ENCODE measurements at regions not wholly inside any gene's neighbourhood (a gene's known extent, or its start where the extent isn't known, plus 50 kb on each side); places are given as distances from the start of the nearest gene placed in this dataset.
"Not testable (repeated sequence)": the region's sequence is repeated elsewhere in the genome, so short reads cannot be mapped to it uniquely, and the experiment has no call there.

GRCh38 chr10:28113202-28113601 is 114.3 kb upstream of the ODAD2 start:
- no peaks in the 10 kb centered on the region for H3K4me1 Mint-ChIP-seq
- H3K9me3 Mint-ChIP-seq, result no peaks in the 10 kb centered on the region
- H3K4me3 Mint-ChIP-seq, result no peak overlapping the region
- no peak for DNase-seq (ENCODE audit: low spot score in 2 of 2)
- peaks cover 6% of the 10 kb centered on the region for H3K36me3 Mint-ChIP-seq (ENCODE audit: insufficient read depth)
- H3K27me3 Mint-ChIP-seq, result no peaks in the 10 kb centered on the region
- no peak for ATAC-seq (replicated peaks; ENCODE audit: extremely low read depth, poor library complexity, severe bottlenecking)
- H3K27ac Mint-ChIP-seq (ENCODE audit: low read depth), result no peak overlapping the region

DNA sequence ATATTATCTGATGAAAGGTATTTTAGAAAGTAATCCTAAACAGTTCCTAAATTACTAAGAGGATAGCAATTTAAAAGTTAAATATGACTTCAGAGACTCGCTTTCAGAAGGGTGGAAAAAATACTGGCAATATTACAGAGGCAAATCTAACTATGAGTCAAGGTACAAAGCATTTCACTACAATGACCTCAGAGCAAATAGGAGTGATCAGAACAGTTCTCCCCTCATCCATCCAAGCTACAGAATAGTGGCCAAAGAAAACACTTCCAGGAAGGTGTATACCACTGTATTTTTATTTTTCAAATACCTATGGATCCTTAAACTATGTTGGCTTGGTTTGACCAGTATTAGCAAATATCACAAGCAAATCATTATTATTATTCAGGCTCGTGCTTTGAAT is 112.8 kb upstream of the ODAD2 start:
- H3K27ac Mint-ChIP-seq (ENCODE audit: low read depth), result no peak overlapping the region
- no peaks in the 10 kb centered on the region for H3K9me3 Mint-ChIP-seq
- ATAC-seq (replicated peaks; ENCODE audit: extremely low read depth, poor library complexity, severe bottlenecking), result no peak
- H3K36me3 Mint-ChIP-seq (ENCODE audit: insufficient read depth), result peaks cover 5% of the 10 kb centered on the region
- H3K4me1 Mint-ChIP-seq, result no peaks in the 10 kb centered on the region
- DNase-seq (ENCODE audit: low spot score in 2 of 2), result no peak
- no peak overlapping the region for H3K4me3 Mint-ChIP-seq
- H3K27me3 Mint-ChIP-seq, result no peaks in the 10 kb centered on the region

DNA sequence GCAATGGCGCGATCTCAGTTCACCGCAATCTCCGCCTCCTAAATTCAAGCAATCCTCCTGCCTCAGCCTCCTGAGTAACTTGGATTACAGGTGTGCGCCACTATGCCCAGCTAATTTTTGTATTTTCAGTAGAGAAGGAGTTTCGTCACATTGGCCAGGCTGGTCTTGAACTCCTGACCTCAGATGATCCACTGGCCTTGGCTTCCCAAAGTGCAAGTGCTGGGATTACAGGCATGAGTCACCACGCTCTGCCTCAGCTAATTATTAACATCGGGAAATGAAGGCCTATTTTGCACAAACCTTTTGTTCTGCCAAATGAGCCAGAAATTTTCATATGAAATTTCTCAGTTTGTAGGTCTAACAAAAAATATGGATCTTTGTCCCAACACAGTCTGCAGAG is 106.7 kb upstream of the ODAD2 start:
- DNase-seq (ENCODE audit: low spot score in 2 of 2), result no peak
- no peak overlapping the region for H3K27ac Mint-ChIP-seq (ENCODE audit: low read depth)
- ATAC-seq (replicated peaks; ENCODE audit: extremely low read depth, poor library complexity, severe bottlenecking), result no peak
- no peaks in the 10 kb centered on the region for H3K27me3 Mint-ChIP-seq
- H3K4me1 Mint-ChIP-seq, result no peaks in the 10 kb centered on the region
- H3K36me3 Mint-ChIP-seq (ENCODE audit: insufficient read depth), result peaks cover 5% of the 10 kb centered on the region
- no peaks in the 10 kb centered on the region for H3K9me3 Mint-ChIP-seq
- no peak overlapping the region for H3K4me3 Mint-ChIP-seq

DNA sequence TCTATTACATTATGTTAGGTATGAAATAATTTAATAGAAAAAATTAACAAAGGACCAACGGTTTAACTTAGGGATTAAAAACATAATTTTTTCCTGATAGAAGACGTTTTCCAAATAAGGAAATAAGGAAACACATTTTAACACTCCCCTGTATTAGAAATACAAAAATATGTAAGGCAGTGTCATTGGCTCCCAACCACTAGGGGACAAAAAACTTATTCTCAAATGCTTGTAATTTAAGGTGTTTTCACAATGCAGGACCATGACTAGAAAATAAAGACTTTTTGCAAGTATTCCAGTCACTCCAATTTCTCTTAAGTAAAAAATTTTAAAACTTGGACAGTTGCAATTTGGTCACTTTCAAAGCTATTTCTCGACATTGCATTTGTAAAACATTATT is 98.8 kb upstream of the ODAD2 start:
- DNase-seq (ENCODE audit: low spot score in 2 of 2) (no peak), ATAC-seq (replicated peaks; ENCODE audit: extremely low read depth, poor library complexity, severe bottlenecking) (no peak)
- Mint-ChIP-seq H3K36me3 (ENCODE audit: insufficient read depth) (peaks cover 5% of the 10 kb centered on the region), H3K4me3 (no peak overlapping the region), H3K4me1 (no peaks in the 10 kb centered on the region), H3K27me3 (no peaks in the 10 kb centered on the region), H3K9me3 (no peaks in the 10 kb centered on the region), H3K27ac (ENCODE audit: low read depth) (no peak overlapping the region)

DNA sequence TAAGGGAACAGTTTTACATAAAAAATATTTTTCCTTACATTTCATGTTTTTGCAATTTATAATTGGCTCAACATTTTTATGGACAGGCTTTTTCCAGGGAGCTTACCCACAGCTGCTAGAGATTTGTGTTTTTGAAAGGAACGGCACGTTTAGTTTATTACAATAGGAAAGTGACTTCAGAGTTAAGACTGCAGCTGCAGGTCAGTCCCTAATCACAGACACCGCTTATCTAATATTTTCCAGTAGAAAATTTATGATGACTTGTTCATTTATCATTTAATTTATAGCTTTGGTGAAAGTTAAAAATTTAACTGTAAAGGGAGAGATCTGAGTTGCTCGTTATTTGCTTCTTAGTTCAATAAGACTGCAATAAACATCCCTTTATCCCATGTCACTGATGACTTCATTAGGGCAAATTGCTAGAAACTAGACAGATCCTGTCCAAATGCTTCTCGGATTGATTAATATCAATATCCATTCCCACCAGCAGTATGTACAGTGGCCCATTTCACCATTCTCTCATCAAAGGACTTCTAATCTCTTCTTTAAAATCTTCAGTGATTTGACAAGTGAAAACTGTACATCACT is 97.0 kb upstream of the ODAD2 start:
- ATAC-seq (replicated peaks; ENCODE audit: extremely low read depth, poor library complexity, severe bottlenecking) (no peak), DNase-seq (ENCODE audit: low spot score in 2 of 2) (no peak)
- no peak overlapping the region for H3K27ac Mint-ChIP-seq (ENCODE audit: low read depth)
- H3K27me3 Mint-ChIP-seq, result no peaks in the 10 kb centered on the region
- H3K9me3 Mint-ChIP-seq, result no peaks in the 10 kb centered on the region
- no peak overlapping the region for H3K4me3 Mint-ChIP-seq
- H3K36me3 Mint-ChIP-seq (ENCODE audit: insufficient read depth), result peaks cover 5% of the 10 kb centered on the region
- no peaks in the 10 kb centered on the region for H3K4me1 Mint-ChIP-seq

- no peaks in the 10 kb centered on the region for H3K9me3 Mint-ChIP-seq
- no peak overlapping the region for H3K4me3 Mint-ChIP-seq
- no peaks in the 10 kb centered on the region for H3K27me3 Mint-ChIP-seq
- H3K27ac Mint-ChIP-seq (ENCODE audit: low read depth), result no peak overlapping the region
- DNase-seq (ENCODE audit: low spot score in 2 of 2), result no peak
- peaks cover 9% of the 10 kb centered on the region for H3K36me3 Mint-ChIP-seq (ENCODE audit: insufficient read depth)
- no peaks in the 10 kb centered on the region for H3K4me1 Mint-ChIP-seq
- no peak for ATAC-seq (replicated peaks; ENCODE audit: extremely low read depth, poor library complexity, severe bottlenecking)
These were observed 95.2 kb upstream of the ODAD2 start for GRCh38 chr10:28094121-28094520.

- peaks cover 12% of the 10 kb centered on the region for H3K36me3 Mint-ChIP-seq (ENCODE audit: insufficient read depth)
These were observed 93.0 kb upstream of the ODAD2 start for GRCh38 chr10:28091913-28092312.

DNA sequence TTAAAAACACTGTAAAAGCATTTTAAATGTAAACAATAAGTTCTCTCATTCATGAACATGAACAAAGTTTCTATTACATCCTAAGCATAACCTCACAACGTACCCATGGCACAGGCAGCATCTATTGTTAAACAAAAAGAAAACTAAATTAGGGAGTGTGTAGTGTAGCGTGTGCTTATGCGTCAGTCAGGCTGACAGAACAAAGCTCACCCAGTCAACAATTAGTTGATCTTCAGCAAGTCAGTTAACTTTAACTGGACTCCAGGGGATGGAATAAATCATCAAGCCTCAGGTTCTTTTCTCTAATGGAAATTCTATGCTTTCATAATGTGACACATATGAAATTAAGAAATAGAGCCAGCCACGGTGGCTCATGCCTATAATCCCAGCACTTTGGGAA is 91.6 kb upstream of the ODAD2 start:
- ATAC-seq (replicated peaks; ENCODE audit: extremely low read depth, poor library complexity, severe bottlenecking), result no peak
- no peaks in the 10 kb centered on the region for H3K4me1 Mint-ChIP-seq
- H3K27ac Mint-ChIP-seq (ENCODE audit: low read depth), result no peak overlapping the region
- H3K9me3 Mint-ChIP-seq, result peaks cover 8% of the 10 kb centered on the region
- no peaks in the 10 kb centered on the region for H3K27me3 Mint-ChIP-seq
- H3K36me3 Mint-ChIP-seq (ENCODE audit: insufficient read depth), result peaks cover 14% of the 10 kb centered on the region
- DNase-seq (ENCODE audit: low spot score in 2 of 2), result no peak
- H3K4me3 Mint-ChIP-seq, result no peak overlapping the region

More at GRCh38 chr10:28091913-28092312, 93.0 kb upstream of the ODAD2 start:
- Mint-ChIP-seq H3K4me1 (no peaks in the 10 kb centered on the region), H3K27me3 (no peaks in the 10 kb centered on the region), H3K4me3 (no peak overlapping the region), H3K27ac (ENCODE audit: low read depth) (peak overlapping the region; percentile 12), H3K9me3 (no peaks in the 10 kb centered on the region)
- DNase-seq (ENCODE audit: low spot score in 2 of 2) (no peak), ATAC-seq (replicated peaks; ENCODE audit: extremely low read depth, poor library complexity, severe bottlenecking) (no peak)

DNA sequence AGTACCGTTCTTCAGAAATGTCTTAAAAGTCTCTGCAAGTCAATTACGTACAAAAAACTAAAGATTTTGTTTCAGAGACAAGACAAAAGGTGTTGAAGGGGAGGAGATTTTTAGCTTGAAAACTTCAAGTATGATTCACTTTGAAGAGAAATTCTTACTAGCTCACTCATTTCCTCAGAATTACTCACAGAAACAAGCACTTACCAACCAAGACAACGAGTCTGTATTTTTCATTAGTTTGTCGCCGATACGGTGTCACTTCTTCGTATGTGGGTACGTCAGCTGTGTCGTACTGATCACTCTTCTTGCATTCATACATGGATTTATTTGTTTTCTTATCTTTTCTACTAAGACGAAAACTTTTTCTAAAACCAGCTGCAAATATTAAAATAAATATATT is 90.6 kb upstream of the ODAD2 start:
- no peaks in the 10 kb centered on the region for H3K4me1 Mint-ChIP-seq
- H3K4me3 Mint-ChIP-seq, result no peak overlapping the region
- H3K27me3 Mint-ChIP-seq, result no peaks in the 10 kb centered on the region
- H3K9me3 Mint-ChIP-seq, result peaks cover 9% of the 10 kb centered on the region
- no peak overlapping the region for H3K27ac Mint-ChIP-seq (ENCODE audit: low read depth)
- no peak for DNase-seq (ENCODE audit: low spot score in 2 of 2)
- H3K36me3 Mint-ChIP-seq (ENCODE audit: insufficient read depth), result peaks cover 13% of the 10 kb centered on the region
- no peak for ATAC-seq (replicated peaks; ENCODE audit: extremely low read depth, poor library complexity, severe bottlenecking)

- H3K27me3 Mint-ChIP-seq, result no peaks in the 10 kb centered on the region
- no peaks in the 10 kb centered on the region for H3K4me1 Mint-ChIP-seq
- DNase-seq (ENCODE audit: low spot score in 2 of 2), result no peak
- no peak overlapping the region for H3K4me3 Mint-ChIP-seq
- H3K27ac Mint-ChIP-seq (ENCODE audit: low read depth), result no peak overlapping the region
- peaks cover 9% of the 10 kb centered on the region for H3K9me3 Mint-ChIP-seq
- peaks cover 13% of the 10 kb centered on the region for H3K36me3 Mint-ChIP-seq (ENCODE audit: insufficient read depth)
- no peak for ATAC-seq (replicated peaks; ENCODE audit: extremely low read depth, poor library complexity, severe bottlenecking)
These were observed 88.9 kb upstream of the ODAD2 start for GRCh38 chr10:28087661-28088351.

GRCh38 chr10:28085760-28086159 is 86.9 kb upstream of the ODAD2 start:
- peaks cover 13% of the 10 kb centered on the region for H3K36me3 Mint-ChIP-seq (ENCODE audit: insufficient read depth)
- H3K9me3 Mint-ChIP-seq; H3K27ac Mint-ChIP-seq (ENCODE audit: low read depth): not testable (repeated sequence)

GRCh38 chr10:28082885-28083284 is 84.0 kb upstream of the ODAD2 start:
- no peak overlapping the region for H3K4me3 Mint-ChIP-seq
- peaks cover 8% of the 10 kb centered on the region for H3K36me3 Mint-ChIP-seq (ENCODE audit: insufficient read depth)
- no peaks in the 10 kb centered on the region for H3K4me1 Mint-ChIP-seq
- no peak for ATAC-seq (replicated peaks; ENCODE audit: extremely low read depth, poor library complexity, severe bottlenecking)
- H3K27ac Mint-ChIP-seq (ENCODE audit: low read depth), result no peak overlapping the region
- peaks cover 9% of the 10 kb centered on the region for H3K9me3 Mint-ChIP-seq
- no peaks in the 10 kb centered on the region for H3K27me3 Mint-ChIP-seq
- no peak for DNase-seq (ENCODE audit: low spot score in 2 of 2)

More at GRCh38 chr10:28085760-28086159, 86.9 kb upstream of the ODAD2 start:
- ATAC-seq (replicated peaks; ENCODE audit: extremely low read depth, poor library complexity, severe bottlenecking); H3K4me1 Mint-ChIP-seq; DNase-seq (ENCODE audit: low spot score in 2 of 2); H3K27me3 Mint-ChIP-seq; H3K4me3 Mint-ChIP-seq: not testable (repeated sequence)

GRCh38 chr10:28082316-28082715 is 83.4 kb upstream of the ODAD2 start:
- no peaks in the 10 kb centered on the region for H3K27me3 Mint-ChIP-seq
- H3K9me3 Mint-ChIP-seq, result peaks cover 9% of the 10 kb centered on the region
- H3K4me3 Mint-ChIP-seq, result no peak overlapping the region
- H3K4me1 Mint-ChIP-seq, result no peaks in the 10 kb centered on the region
- H3K36me3 Mint-ChIP-seq (ENCODE audit: insufficient read depth), result peaks cover 6% of the 10 kb centered on the region
- DNase-seq (ENCODE audit: low spot score in 2 of 2), result no peak
- no peak overlapping the region for H3K27ac Mint-ChIP-seq (ENCODE audit: low read depth)
- no peak for ATAC-seq (replicated peaks; ENCODE audit: extremely low read depth, poor library complexity, severe bottlenecking)
